OCI-LY3 (cell line): ENCODE measurements at regions not wholly inside any gene's neighbourhood (a gene's known extent, or its start where the extent isn't known, plus 50 kb on each side); places are given as distances from the start of the nearest gene placed in this dataset.

Source experiments
- EZH2phosphoT487 ChIP-seq: fragments of 200-600 bp; shearing (Covaris generic); IDR thresholded peaks from 2 replicates; pipeline ENCODE4 v1.6.1; 2018; ENCODE audit warnings: antibody characterized with exemption, mixed run types, low read depth
- TF ChIP-seq, protein P1 (sequence below): fragments of 200-600, 300-600 bp; sonication (generic); IDR thresholded peaks from 2 replicates; pipeline ENCODE4 v1.5.1; 2014; ENCODE audit warnings: antibody characterized with exemption, low read length, low read depth

GRCh38 chr15:35722501-35722900 lies 176.5 kb upstream of the DPH6 start:
- TF ChIP-seq, protein P1, sequence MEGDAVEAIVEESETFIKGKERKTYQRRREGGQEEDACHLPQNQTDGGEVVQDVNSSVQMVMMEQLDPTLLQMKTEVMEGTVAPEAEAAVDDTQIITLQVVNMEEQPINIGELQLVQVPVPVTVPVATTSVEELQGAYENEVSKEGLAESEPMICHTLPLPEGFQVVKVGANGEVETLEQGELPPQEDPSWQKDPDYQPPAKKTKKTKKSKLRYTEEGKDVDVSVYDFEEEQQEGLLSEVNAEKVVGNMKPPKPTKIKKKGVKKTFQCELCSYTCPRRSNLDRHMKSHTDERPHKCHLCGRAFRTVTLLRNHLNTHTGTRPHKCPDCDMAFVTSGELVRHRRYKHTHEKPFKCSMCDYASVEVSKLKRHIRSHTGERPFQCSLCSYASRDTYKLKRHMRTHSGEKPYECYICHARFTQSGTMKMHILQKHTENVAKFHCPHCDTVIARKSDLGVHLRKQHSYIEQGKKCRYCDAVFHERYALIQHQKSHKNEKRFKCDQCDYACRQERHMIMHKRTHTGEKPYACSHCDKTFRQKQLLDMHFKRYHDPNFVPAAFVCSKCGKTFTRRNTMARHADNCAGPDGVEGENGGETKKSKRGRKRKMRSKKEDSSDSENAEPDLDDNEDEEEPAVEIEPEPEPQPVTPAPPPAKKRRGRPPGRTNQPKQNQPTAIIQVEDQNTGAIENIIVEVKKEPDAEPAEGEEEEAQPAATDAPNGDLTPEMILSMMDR = no peak
- TF ChIP-seq EZH2phosphoT487 = no peak
